Endothelial cell of umbilical vein (primary cell): ENCODE measurements at regions not wholly inside any gene's neighbourhood (a gene's known extent, or its start where the extent isn't known, plus 50 kb on each side); places are given as distances from the start of the nearest gene placed in this dataset.

Source experiments
- BruUV-seq: library from RNA; stranded (reverse); fragments of 400-500 nt; replicated peaks from 2 replicates; lab custom pipeline; 2021; lab: Mats Ljungman, UMichigan
- CTCF ChIA-PET: fragments of 300-600, 350-600 bp; sonication (Branson Sonifier 250); formaldehyde crosslinking; loops from one replicate; lab custom pipeline; 2021; ENCODE audit warnings: antibody characterized with exemption, inconsistent platforms; lab: Charles Lee
- POLR2A ChIA-PET: fragments of 300-600, 350-600 bp; sonication (Branson Sonifier 250); formaldehyde crosslinking; loops from one replicate; lab custom pipeline; 2021; ENCODE audit warnings: antibody characterized with exemption, inconsistent platforms; lab: Charles Lee
- DNase-seq: peaks from one replicate; pipeline ENCODE4 v3.0.0-alpha.2; 2011; ENCODE audit warnings: low read depth, low spot score
- FAIRE-seq: peaks from 2 replicates; lab custom pipeline; 2011; peaks lifted over from hg19 to GRCh38; lab: Jason Lieb, UNC
- H2AFZ ChIP-seq: 2 replicates; pipeline ENCODE4 v1.6.0; 2012; ENCODE audit warnings: low read depth, low read length, control low read depth, inconsistent platforms
- H3K27ac ChIP-seq: 2 replicates; pipeline ENCODE4 v1.5.1; 2011; ENCODE audit warnings: low read depth, mild to moderate bottlenecking, control low read depth, low read length, moderate library complexity; ENCODE audit not compliant: insufficient read depth
- H3K27me3 ChIP-seq, 2 experiments: 2 replicates each; pipeline versions ENCODE4 v1.6.0 to v1.6.1; 2011; ENCODE audit warnings: low read length in 2 of 2, mixed read lengths in 1 of 2; ENCODE audit not compliant: control insufficient read depth in 2 of 2, insufficient read depth in 2 of 2
- H3K36me3 ChIP-seq, 2 experiments: 2 replicates in 1 of 2; 3 replicates in 1 of 2; pipeline ENCODE4 v1.5.1; 2011; ENCODE audit warnings: low read length in 2 of 2, mild to moderate bottlenecking in 1 of 2, moderate library complexity in 1 of 2; ENCODE audit not compliant: control insufficient read depth in 2 of 2, insufficient read depth in 2 of 2; ENCODE audit errors: extremely low read depth in 1 of 2
- H3K4me1 ChIP-seq: 3 replicates; pipeline ENCODE4 v1.5.1; 2011; ENCODE audit warnings: mild to moderate bottlenecking, low read length; ENCODE audit not compliant: control insufficient read depth, insufficient read depth; ENCODE audit errors: extremely low read depth
- H3K4me2 ChIP-seq: 2 replicates; pipeline ENCODE4 v1.6.1; 2011; ENCODE audit warnings: low read length, control low read depth, mixed read lengths; ENCODE audit not compliant: insufficient read depth
- H3K4me3 ChIP-seq, 3 experiments: fragments of 200-600 bp in 1 of 3; sonication (generic), shearing (Covaris generic) in 1 of 3; replicated peaks in 1 of 3; 2 replicates each; pipeline ENCODE4 v1.5.1; 2011 to 2016; ENCODE audit warnings: control low read depth in 3 of 3, low read length in 3 of 3, mild to moderate bottlenecking in 2 of 3, inconsistent platforms in 1 of 3, low read depth in 1 of 3, moderate library complexity in 1 of 3; ENCODE audit not compliant: insufficient read depth in 1 of 3
- H3K79me2 ChIP-seq: 2 replicates; pipeline ENCODE4 v1.6.0; 2012; ENCODE audit warnings: low read length, inconsistent platforms; ENCODE audit not compliant: control insufficient read depth, insufficient read depth
- H3K9ac ChIP-seq: replicated peaks from 2 replicates; pipeline ENCODE3; 2011; ENCODE audit warnings: low read length, control low read depth; ENCODE audit not compliant: insufficient read depth; ENCODE audit errors: extremely low read depth
- H3K9me1 ChIP-seq: replicated peaks from 3 replicates; pipeline ENCODE4 v1.6.0; 2011; ENCODE audit warnings: mild to moderate bottlenecking, low read length; ENCODE audit not compliant: control insufficient read depth, insufficient read depth; ENCODE audit errors: extremely low read depth
- H3K9me3 ChIP-seq: replicated peaks from 2 replicates; pipeline ENCODE4 v1.5.1; 2012; ENCODE audit warnings: low read length, inconsistent platforms; ENCODE audit not compliant: control insufficient read depth, insufficient read depth
- H4K20me1 ChIP-seq: replicated peaks from 2 replicates; pipeline ENCODE3; 2011; ENCODE audit warnings: mild to moderate bottlenecking, low read length; ENCODE audit not compliant: control insufficient read depth, insufficient read depth; ENCODE audit errors: extremely low read depth
- CTCF ChIP-seq, 2 donors: IDR thresholded peaks; 1 replicate in 1 of 2; 2 replicates in 1 of 2; pipeline ENCODE4 v1.5.1; 2011; ENCODE audit warnings: low read length in 2 of 2, mild to moderate bottlenecking in 2 of 2, moderate library complexity in 2 of 2, control low read depth in 1 of 2, inconsistent platforms in 1 of 2, low read depth in 1 of 2; ENCODE audit not compliant: insufficient read depth in 1 of 2; ENCODE audit errors: extremely low read depth in 1 of 2
- EZH2 ChIP-seq: IDR thresholded peaks from 2 replicates; pipeline ENCODE4 v1.6.1; 2012; ENCODE audit warnings: borderline replicate concordance, low read depth, mild to moderate bottlenecking, moderate library complexity, low read length, inconsistent platforms; ENCODE audit not compliant: severe bottlenecking
- FOS ChIP-seq: IDR thresholded peaks from 2 replicates; pipeline ENCODE4 v1.6.1; 2011; ENCODE audit warnings: mild to moderate bottlenecking, low read length, moderate library complexity, borderline replicate concordance; ENCODE audit not compliant: insufficient read depth
- GATA2 ChIP-seq: IDR thresholded peaks from 2 replicates; pipeline ENCODE4 v1.7.0; 2011; ENCODE audit warnings: low read depth, mild to moderate bottlenecking, moderate library complexity, mixed read lengths, low read length; ENCODE audit not compliant: insufficient read length, insufficient read depth
- JUN ChIP-seq: IDR thresholded peaks from 2 replicates; pipeline ENCODE4 v1.6.1; 2011; ENCODE audit warnings: borderline replicate concordance, low read depth; ENCODE audit not compliant: insufficient read length, insufficient read depth
- MAX ChIP-seq: IDR thresholded peaks from 2 replicates; pipeline ENCODE4 v1.6.1; 2011; ENCODE audit not compliant: insufficient read depth, insufficient read length
- MYC ChIP-seq: IDR thresholded peaks from one replicate; pipeline ENCODE4 v1.6.1; 2011; ENCODE audit warnings: mild to moderate bottlenecking, low read depth, low read length
- POLR2A ChIP-seq: IDR thresholded peaks from 2 replicates; pipeline ENCODE4 v1.6.1; 2012; ENCODE audit warnings: low read depth, mild to moderate bottlenecking, control low read depth, low read length
- POLR2AphosphoS5 ChIP-seq: IDR thresholded peaks from 2 replicates; pipeline ENCODE4 v1.6.1; 2012; ENCODE audit warnings: low read depth, mild to moderate bottlenecking, control low read depth, low read length, moderate library complexity; ENCODE audit not compliant: insufficient read depth
- dilution Hi-C: fragments of 300-500 bp; cut with MboI; formaldehyde crosslinking; loops from one replicate; pipeline ENCODE4 v1.15.0; 2019; ENCODE audit warnings: low sequenced_read_pairs; ENCODE audit not compliant: extremely low pct_ligation_motif_present
- intact Hi-C: fragments of 100-400 bp; cut with micrococcal nuclease; formaldehyde crosslinking; loops from one replicate; pipeline ENCODE4 v1.10.0; 2022

- intact Hi-C loops (loop anchor here (5.0 kb wide), 2 partner anchors 330 to 1205 kb away; no protein-coding TSS in a partner anchor), dilution Hi-C loops (no loop called here)
- Histone ChIP-seq H3K9me1 (no peaks in the 10 kb centered on the region), H3K79me2 (no peaks in the 10 kb centered on the region), H3K4me1 (no peaks in the 10 kb centered on the region), H3K4me3 (no peak overlapping the region), H3K9me3 (no peaks in the 10 kb centered on the region), H3K27me3 (no peaks in the 10 kb centered on the region), H3K9ac (no peak overlapping the region), H2AFZ (no peak overlapping the region), H4K20me1 (no peaks in the 10 kb centered on the region), H3K4me2 (no peak overlapping the region), H3K27ac (no peak overlapping the region), H3K36me3 (no peaks in the 10 kb centered on the region)
- peak; percentile 78 for FAIRE-seq
- ChIA-PET CTCF (interaction anchor here (0.6 kb wide), 1 partner anchor 1867 kb away, joined by 4 read pairs; no protein-coding TSS in a partner anchor), POLR2A (no interaction called here)
- BruUV-seq, result no TSS peak
- DNase-seq, result no peak
- TF ChIP-seq CTCF (IDR thresholded peaks at IDR 0.05; ENCODE audit: extremely low read depth in 1 of 2, insufficient read depth in 1 of 2, low read depth in 1 of 2, low read length in 2 of 2), result peak; percentile 32 to 61
- TF ChIP-seq JUN, result no peak
Measured at GRCh38 chr3:161851941-161852566, 355.4 kb downstream of the OTOL1 start.

GRCh38 chr3:161852744-161853143 is 356.1 kb downstream of the OTOL1 start:
- no peak overlapping the region for H3K4me2 ChIP-seq
- no TSS peak for BruUV-seq
- H3K4me3 ChIP-seq, result no peak overlapping the region
- H3K27ac ChIP-seq, result no peak overlapping the region
- intact Hi-C loops, result loop anchor here (5.0 kb wide), 2 partner anchors 330 to 1205 kb away; no protein-coding TSS in a partner anchor
- FAIRE-seq, result no peak
- no peak for TF ChIP-seq POLR2AphosphoS5
- TF ChIP-seq POLR2A, result no peak
- no peak for TF ChIP-seq FOS
- no peak for TF ChIP-seq EZH2
- no peak for TF ChIP-seq MYC
- TF ChIP-seq MAX, result no peak
- TF ChIP-seq CTCF (IDR thresholded peaks at IDR 0.05; ENCODE audit: extremely low read depth in 1 of 2, insufficient read depth in 1 of 2, low read depth in 1 of 2, low read length in 2 of 2), result no peak
- no peak for TF ChIP-seq GATA2
- TF ChIP-seq JUN, result no peak
- ChIA-PET POLR2A (no interaction called here), CTCF (interaction anchor here (0.6 kb wide), 1 partner anchor 1866 kb away, joined by 4 read pairs; no protein-coding TSS in a partner anchor)
- no peaks in the 10 kb centered on the region for H3K9me3 ChIP-seq
- no peaks in the 10 kb centered on the region for H3K9me1 ChIP-seq
- DNase-seq, result no peak
- H3K79me2 ChIP-seq, result no peaks in the 10 kb centered on the region
- no peaks in the 10 kb centered on the region for H4K20me1 ChIP-seq
- no peaks in the 10 kb centered on the region for H3K27me3 ChIP-seq
- H2AFZ ChIP-seq, result no peak overlapping the region
- dilution Hi-C loops, result no loop called here
- H3K36me3 ChIP-seq, result no peaks in the 10 kb centered on the region
- no peak overlapping the region for H3K9ac ChIP-seq
- H3K4me1 ChIP-seq, result no peaks in the 10 kb centered on the region
